ENCODE measurements at regions not wholly inside any gene's neighbourhood (a gene's known extent, or its start where the extent isn't known, plus 50 kb on each side); places are given as distances from the start of the nearest gene placed in this dataset.

DNA sequence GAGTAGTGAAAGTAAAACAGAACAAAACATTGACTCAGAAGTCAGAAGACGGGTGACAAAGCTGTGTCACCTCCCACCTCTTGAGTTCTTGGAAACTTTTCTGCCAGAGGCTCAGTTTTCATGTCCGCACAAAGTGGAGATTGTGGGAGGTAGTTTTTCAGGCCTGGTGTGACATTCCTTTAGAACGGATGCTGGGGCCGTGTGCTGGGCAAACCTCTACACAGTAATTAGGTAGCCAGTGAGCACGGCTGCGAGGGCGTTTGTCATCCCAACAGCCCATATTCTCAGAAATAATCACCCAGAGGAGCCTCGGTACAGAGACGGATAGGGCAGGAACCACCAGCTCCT, 1054.4 kb downstream of the TBC1D22A start:
- DNase-seq: peak; percentile 19

DNA sequence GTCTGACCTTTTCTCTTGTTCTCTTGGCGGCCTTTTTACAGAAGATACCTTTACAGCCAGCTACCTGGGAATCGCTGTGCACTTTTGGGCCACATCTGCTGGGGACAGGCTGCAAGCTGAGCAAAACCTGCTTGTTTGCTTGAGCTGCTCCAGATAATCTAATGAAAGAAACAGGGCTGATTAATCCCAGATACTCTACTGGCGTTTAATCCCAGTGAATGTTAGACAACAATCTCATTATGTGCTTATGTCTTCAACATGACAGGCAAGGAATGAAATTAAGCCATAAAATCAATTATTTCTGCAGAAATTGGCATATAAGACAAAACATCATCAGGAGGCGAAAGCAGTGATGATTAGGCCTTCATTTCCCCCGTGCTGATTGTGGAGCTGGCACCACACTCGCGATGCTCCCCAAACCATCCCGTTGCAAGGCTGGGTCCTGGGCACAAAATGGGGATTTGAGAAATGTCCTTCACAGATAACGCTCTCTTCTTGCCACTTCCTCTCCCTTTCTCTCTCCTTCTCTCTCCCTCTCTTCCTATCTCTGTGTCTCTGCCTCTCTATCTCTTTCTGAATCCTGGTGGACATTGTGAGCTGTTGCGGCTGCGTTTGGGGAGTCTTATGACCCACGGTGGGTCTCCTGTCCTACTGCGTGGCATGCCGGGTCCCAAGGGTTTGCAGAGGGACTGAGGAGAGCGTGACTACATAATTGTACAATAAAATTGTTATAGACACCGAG, 1053.8 kb downstream of the TBC1D22A start:
- peak; percentile 26 for DNase-seq

DNA sequence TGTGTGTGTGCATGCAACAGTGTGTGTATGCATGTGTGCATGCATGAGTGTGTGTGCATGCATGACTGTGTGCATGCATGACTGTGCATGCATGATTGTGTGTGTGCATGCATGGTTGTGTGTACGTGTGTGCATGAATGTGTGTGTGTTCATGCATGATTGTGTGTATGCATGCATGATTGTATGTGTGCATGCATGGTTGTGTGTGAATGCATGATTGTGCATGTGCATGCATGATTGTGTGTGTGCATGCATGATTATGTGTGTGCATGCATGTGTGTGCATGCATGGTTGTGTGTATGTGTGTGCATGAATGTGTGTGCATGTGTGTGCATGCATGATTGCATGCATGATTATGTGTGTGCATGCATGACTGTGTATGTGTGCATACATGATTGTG, 1052.0 kb downstream of the TBC1D22A start:
- DNase-seq: no peak

DNA sequence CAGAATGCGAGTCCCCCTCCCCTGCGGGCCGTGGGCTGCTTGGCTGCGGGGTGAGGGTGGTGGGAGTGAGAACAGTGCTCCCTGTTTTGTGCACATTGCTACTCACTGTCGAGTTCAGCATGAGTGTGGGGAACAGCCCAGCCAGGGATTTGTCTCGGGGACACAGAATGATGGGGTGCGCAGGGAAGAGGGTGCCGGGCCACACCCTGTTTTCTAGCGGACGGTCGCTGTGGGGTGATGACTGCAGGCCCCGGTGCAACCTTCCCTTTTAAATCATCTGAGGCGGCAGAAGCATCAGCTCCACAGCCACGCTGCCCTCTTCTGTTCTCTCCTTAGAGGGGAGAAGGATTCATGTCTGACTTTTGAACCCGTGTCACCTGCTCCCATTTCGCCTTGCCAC, 1051.2 kb downstream of the TBC1D22A start:
- DNase-seq: no peak

DNA sequence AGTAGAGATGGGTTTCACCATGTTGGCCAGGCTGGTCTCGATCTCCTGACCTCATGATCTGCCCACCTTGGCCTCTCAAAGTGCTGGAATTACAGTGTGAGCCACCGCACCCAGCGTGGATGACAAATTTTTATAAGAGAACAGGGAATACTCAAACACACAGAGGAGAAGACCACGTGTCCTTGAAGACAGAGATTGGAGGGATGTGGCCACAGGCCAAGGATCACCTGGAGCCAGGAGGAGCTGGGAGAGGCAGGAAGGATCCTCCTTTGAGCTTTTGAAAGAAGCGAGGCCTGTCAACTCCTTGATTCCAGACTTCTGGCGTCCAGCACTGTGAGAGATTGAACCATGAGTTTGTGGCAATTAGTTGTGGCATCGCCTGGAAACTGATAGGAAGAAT, 1049.5 kb downstream of the TBC1D22A start:
- no peak for DNase-seq

DNA sequence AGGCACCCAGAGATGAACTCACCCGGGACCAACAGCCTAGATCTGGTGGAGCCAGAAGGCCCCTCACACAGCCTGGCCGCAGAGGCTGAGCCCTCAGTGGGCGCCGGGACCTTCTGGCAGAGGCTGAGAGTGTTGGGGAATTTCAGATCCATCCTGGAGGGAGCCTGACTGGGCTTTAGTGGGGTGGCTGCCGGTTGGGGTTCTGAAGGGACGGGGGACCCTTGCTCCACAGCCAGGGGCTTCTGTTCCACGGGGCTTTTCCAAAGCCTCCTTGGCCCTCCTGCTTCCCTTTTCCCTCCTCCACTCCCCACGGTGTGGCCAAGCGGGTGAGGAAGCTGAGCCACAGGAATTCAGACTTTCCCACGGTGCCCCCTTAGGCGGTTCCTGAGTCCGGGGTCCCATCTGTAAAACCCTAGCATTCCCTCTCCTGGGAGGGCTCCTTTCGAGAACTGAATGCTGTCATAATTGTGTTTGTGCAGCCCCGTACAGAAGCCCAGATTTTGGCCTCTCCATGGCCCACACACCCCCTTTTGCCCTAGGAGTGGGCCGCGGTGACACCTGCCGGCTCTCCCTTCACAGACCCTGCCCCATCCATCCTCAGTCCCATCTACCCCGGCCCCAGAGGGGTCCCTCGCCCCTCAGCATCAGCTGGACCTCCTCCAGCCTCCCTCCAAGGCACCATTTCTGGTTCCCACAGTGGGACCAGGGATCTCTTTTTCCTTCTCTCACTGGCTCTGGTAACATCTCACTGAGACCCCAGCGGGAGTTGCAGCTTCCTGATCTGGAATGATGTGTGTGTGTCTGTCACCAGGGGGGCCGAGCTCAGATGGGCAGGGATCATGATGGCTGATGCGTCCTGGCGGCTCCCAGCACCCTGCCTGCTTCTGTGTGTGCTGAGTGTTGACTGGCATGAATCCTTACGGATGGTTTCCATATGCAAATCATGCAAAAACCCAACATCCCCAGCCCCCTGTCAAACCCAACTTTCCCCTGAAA, 1048.4 kb downstream of the TBC1D22A start:
- peak; percentile 24 for DNase-seq

DNA sequence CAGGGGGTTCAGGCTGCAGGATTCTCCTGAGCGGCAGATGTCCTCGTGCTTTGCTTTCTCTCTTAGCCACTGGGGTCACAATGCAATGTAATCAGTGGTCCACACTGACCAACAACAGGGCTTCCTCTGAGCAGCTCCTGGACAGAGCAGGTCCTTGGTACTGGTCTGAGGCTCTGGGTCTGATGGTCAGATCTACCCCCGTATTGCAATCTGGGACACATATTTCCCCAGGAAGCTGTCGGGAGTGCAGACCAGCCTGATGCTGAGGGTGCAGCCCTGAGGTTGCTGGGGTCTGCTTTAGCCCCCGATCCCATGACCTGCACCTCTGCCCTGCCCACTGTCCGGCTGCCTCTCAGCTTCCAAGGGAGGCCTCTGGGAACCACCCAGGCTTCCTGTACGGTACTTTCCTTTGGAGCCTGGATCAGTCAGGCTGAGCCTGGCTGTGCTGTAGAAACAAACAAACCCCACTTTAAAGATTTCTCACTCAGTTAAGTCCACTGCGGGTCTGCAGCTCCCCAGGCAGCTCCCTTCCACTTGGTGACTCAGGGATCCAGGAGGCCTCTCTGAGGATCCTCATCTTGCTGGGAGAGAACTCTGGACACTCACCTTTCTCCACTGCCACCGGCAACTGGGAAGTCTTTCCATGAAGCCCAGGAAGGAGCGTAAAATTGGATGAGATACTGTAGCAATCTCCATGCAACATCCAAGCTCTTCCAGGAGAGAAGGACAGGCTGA, 1046.6 kb downstream of the TBC1D22A start:
- peak; percentile 33 for DNase-seq

DNA sequence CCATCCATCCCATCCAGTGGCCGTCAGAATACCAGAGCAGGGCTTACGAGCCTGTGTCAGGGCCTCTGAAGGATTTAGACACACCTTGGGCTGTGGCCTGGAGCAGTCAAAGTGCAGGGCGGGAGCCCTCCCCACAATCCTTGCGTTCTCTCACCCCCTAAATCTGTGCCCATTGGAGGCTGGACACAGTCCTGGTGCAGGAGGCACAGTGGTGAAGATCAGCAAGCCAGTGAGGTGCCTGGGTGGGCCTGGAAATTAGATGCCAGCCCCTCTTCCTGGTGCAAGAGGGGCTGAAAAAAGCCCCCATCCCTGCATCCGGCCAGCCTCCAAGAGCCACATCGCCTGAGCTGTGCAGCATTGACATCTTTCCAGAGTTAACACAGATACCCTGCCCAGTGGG, 1045.8 kb downstream of the TBC1D22A start:
- DNase-seq: peak; percentile 38

DNA sequence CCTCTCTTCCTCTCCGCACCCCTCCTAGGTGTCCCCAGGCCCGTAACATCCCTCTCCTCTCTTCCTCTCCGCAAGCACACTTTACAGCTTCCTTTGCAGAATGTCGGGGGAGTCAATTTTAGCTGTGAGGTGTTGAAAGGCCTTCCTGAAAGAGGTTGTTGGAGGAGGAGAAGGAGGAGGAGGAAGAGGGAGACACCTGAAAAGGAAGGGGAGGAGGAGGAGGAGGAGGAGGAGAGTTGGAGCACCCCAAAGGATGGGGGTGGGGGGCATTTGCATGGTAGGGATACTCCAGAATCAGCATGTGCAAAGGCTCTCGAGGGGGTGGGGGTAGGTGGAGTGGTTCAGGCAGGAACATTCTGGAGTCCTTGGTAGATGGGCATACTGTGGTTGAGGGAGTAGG, 1045.1 kb downstream of the TBC1D22A start:
- DNase-seq: no peak

DNA sequence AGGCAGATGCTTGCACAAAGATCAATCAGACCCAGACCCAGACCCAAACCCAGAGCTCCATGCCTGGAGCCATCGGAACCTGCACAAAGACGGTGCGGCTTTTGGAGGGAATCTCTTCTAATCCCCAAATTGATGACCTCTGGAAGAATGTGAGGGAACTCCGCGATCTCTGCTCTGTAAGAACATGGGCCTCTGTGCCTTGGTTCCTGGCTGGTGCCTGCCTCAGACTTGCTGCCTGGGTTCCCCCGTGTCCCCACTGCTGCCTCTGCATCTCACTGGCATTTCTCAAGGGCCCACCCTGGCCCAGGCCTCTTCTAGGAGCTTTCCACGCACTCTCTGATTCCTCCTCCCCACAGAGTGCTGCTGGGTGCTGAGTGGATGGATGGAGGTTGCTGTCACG, 1044.4 kb downstream of the TBC1D22A start:
- peak; percentile 7 for DNase-seq

DNA sequence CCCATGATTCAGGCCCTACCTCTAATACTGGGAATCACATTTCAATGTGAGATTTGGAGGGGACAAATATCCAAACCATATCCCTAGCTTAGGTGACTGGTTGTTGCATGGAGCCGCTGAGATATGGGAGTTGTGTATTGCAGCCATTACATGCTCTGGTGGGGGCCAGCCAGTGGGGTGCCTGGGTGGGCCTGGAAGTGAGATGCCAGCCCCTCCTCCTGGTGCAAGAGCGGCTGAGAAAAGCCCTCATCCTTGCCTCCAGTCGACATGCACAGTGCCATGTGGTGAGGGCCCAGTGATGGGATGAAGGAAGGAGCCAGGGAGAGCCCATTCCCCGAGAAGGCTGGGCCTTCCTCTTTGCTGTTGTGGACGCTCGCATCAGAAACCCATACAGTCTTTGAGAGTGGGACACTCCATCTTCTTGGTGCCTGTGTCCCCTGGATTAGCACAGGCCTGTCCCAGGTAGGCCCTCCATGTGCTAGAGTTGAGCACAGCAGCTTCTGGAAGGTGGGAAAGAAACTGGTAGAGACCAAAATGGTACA, 1043.0 kb downstream of the TBC1D22A start:
- DNase-seq: peak; percentile 30

DNA sequence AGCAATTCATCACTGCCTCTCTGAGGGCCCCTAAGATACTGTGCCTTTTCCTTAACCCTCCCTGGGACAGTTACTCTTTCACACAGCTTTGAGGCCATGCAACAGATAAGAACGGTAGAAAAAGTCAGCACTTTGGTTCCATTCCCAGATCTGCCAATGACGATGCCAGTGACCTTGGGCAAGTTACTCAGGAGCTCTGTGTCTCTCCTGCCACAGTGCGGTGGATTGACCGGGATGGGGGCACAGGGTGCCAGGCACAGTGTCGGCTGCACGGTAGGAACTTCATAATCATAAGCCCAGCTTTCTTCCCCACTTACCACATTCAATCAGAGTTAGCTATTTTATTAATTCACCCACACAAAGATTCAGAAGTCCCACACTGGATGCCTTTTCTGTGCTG, 1041.8 kb downstream of the TBC1D22A start:
- DNase-seq: no peak

DNA sequence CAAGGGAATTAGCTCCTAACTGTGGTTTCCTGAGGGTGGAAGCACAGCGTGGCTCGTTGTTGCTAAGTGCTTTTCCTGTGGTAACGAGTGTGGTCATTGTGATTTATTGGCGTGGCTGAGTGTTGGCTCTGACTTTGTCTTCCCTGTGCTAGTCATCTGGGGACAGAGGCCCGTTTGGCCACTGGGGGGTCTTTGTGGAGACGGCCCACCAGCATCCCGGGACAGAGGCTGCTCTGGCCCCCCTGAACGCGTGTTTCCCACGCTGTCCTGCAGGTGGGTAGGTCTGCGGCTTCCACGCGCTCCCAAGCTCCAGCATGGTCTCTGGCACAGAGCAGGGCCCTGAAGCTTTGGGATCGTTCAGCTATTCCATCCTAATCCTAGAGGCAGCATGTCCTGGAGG, 1040.0 kb downstream of the TBC1D22A start:
- peak; percentile 28 for DNase-seq

DNA sequence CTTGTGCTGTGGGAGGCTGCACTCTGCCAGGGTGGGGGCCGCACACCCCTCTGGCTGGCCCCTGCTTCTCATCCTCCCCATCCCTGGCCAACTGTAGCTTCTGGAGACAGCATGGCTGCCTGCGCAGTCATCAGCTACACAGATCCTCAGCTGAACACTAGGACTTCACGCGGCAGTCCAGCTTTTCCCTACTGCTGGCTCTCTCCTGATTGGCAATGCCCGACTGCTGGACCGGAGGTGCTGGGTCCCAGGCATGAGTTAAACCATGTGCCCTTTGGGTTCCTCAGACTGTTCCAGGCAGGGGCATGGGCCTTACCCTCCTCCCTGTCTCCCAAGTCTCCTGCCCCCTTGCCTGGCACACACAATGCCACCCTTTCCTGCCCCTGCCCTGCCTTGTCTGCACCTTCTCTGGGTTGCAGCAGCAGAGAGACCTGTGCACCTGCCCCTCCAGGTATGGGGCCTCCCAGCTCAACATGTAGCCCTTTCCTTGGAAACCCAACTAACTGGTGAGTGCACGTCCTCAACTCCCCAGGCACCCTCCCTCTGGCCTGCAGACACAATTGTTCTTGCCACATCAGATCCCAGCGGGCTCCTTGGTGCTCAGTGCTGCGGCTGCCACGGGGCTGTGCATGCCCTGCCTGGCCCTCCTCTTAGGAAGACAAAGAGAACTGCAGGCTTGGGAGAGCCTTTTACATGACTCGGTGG, 1039.2 kb downstream of the TBC1D22A start:
- peak; percentile 35 for DNase-seq

DNA sequence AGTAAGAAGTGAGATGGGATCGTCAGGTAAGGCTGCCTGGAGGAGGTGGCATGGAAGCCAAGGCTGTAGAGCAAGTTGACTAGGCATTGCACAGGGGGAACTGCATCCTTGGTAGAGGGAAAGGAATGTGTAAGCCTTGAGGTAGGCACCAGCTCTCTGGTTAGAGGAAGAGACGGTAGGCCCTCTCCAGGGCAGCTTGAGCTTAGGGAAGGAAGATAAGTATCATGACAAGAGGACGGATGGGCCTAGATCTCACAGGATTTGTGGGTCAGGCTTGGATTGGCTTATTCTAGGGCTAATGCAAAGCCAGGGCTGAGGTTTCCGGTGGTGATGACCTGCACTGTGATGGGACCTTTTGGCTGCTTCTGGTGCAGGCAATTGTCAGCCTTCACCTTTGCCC, 1035.8 kb downstream of the TBC1D22A start:
- DNase-seq: no peak

DNA sequence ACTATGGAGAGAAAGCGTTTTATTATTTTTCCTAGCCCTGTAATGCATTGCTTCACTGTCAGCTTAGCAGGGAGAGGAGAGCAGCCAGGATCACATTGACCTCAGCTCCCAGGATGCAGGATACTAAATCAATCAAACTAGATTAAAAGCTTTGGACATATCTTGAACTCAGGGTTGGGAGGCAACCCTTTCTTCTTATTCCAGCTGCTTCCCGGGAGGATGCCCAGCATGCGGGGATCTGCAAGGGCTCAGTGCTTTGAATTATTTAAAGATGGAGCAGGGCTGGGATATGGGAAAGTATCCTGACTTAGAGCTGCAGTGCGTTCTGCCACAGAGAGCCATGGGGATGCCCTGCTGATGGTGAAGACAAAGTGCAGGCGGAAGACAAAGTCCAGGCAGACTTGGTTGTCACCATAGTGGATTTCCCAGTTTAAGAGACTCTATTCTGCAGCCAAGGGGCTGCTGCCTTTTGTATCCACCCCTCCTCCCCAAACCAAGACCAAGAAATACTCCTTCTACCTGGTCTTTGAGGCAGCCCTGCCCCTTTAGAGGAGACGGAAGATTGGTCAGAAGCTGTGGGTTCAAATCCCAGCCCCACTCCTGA, 1035.0 kb downstream of the TBC1D22A start:
- DNase-seq: no peak

DNA sequence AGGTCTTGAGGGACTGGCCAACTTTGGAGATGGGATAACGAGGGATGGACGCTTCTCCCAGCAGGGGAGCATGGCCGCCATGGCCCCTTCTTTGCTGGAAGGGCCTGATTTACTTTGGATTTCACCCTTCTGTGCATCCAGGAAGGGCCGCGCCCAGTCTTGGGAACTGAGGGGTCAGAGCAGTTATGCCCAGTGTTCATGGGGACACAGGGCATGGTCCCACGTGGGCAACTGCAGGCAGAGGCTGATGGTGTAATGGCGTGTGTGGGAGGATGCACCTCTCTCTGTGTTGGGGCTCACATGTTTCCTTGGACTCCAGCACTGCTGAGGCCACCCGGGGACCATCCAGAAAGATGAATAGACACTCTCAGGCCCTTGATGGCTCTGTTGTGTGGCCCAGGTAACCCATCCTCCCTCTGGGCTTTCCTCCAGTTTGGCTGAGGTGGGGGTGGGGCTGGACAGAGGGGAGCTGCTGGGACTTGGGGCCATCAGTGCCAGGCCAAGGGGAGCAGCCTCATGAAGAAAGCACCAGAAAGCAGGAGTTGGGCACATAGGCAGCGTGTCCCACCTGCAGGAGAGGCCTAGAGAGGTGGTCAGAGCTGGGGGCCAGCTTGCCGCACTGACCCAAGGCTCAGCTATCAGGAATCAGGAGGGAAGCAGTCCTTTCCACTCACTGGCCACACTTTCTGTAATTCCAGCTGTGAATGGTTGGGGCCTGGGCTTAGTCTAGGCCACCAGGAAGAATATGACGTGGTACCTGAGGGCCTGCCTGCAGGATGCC, 1033.9 kb downstream of the TBC1D22A start:
- peak; percentile 33 for DNase-seq

DNA sequence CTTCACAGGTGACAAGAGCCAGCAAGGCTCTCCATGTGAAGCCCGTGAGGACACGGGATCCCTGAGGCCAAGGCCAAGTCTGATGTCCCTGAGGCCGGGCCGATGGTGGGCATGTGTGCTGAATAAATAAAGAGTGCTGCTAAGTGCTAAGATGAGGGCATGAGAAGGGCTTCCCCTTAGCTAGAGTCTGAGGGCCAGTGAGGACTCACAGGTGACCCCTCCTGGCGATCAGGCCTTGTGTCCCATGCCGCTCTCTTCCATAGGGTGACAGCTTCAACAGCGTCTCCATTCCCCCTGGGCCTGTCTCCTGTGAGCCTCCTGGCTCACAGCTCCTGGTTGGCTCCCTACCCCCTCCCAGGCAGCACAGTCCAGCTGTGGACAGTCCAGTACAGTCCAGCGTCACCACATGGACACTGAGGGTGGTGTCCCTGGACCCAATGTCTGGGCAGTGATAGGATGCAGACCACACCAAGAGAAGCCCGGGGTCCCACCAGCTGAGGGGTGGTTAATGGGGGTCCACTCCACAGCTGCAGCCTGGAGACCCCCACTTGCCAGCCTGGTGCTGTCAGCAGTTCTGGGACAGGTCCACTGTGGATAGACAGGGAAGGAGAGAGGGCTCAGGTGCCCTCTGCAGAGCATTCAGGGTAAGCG, 1033.2 kb downstream of the TBC1D22A start:
- peak; percentile 37 for DNase-seq

DNA sequence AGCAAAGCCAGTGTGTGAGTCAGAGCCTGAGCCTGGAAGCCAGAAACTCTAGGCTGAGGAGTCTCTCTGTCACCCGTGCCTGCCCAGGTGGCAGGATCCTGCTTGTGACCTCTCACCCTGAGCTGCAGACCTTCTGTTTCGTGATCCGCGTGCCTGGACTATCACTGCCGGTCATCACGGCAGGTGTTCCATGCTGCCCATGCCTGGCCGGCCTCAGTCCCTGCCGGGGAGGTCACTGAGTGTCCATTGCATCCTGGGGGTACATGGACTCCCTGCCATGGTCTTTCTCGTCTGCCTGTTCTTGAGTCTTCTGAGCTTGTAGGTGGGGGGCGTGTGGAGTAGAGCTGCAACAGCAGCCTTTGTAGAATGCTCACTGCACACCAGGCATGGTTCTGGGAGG, 1032.4 kb downstream of the TBC1D22A start:
- peak; percentile 43 for DNase-seq

DNA sequence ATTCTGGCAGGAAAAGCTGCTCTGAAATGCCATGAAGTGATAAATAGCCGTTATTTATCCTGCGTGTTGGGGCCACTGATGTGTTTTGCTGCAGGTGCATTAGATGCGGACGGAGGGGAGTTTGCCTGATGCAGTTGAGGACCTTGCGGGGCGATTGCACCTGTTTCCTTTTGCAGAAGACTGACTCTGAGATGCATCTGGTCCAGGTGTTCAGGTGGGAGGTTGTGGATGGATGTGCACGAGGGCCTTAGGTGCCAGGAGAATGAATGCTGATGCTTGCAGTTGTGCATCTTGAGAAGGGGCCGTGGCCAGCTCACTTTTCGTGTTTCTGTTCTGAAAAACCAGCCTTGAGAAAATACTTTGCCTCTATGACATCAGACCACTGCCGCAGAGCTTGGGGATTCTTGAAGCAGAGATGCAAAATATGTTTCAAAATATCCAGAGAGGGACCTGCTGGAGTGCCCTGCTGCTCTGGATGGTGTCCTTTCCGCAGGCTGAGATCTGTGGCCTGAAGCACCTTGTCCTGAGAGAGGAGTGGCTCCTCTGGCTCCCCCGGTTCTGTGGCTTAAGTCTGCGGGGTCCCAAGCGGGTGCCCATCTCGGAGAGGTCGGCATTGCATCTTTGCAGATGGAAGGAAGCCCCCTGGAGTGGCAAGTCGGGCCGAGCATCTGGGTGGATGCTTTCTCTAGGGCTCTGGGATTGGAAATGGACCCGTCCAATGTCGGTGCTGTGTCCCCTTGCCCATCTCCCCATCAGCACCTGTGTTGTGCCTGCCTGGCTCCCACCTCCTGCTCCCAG, 1031.1 kb downstream of the TBC1D22A start:
- peak; percentile 47 for DNase-seq
